ENCODE measurements at regions not wholly inside any gene's neighbourhood (a gene's known extent, or its start where the extent isn't known, plus 50 kb on each side); places are given as distances from the start of the nearest gene placed in this dataset.

DNA sequence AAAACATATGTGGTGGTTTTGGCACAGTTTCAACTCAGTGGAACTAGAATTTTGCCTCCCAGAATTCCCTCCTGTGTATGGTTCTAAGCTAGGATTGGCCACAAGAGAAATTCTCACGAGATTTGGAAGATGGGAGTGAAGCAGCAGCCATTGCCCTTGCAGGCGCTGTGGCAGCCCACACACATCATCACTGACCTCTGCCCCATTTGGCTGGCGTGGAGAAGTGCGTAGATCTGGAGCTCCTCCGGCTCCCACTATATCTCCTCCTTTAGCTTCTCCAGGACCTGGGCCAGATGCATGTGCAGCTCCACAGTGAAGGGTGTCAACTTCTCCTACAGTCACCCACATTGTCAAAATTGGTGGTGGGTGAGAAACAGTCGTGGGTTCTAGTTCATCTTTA, 199.6 kb downstream of the EFHB start:
- H3K4me1 ChIP-seq (ENCODE audit: insufficient read depth, insufficient read length) = no peaks in the 10 kb centered on the region
- no peak for TF ChIP-seq ZNF274 (IDR thresholded peaks at IDR 0.05; ENCODE audit: low read depth, low read length)
- no peak for TF ChIP-seq SUZ12 (IDR thresholded peaks at IDR 0.05; ENCODE audit: extremely low read depth, insufficient read depth, insufficient read length)
- no peak for TF ChIP-seq YY1 (IDR thresholded peaks at IDR 0.05; ENCODE audit: insufficient read depth, insufficient read length)
- no peaks in the 10 kb centered on the region for H3K27me3 ChIP-seq (ENCODE audit: insufficient read depth, insufficient read length)
- H3K36me3 ChIP-seq (ENCODE audit: insufficient read depth, insufficient read length, low read length) = no peaks in the 10 kb centered on the region
- no peaks in the 10 kb centered on the region for H3K9me3 ChIP-seq (ENCODE audit: insufficient read depth, low read length)
- no peak for DNase-seq (ENCODE audit: low read depth, low spot score)
- no peak overlapping the region for H3K4me3 ChIP-seq (ENCODE audit: insufficient read length, low read depth)
- H3K9ac ChIP-seq (ENCODE audit: insufficient read length, low read depth) = no peak overlapping the region

DNA sequence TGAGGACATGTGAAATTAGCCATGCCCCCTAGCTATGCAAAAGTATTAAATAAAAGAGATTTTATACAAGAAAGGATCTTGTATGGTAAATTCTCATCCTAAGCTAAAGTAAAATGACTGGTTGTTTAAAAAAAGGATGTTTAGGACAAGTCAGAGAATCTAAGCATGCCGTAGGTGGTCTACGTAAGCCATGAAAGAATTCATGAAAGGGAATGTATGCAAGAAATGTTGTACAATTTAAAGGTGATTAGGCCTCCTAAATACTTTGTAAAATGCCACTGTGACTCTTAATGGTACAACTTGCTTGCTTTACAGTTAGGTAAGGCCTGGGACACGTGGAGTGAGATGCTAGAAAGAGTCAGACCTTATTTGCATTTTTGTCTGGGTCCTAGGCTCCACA, 209.0 kb downstream of the EFHB start:
- Histone ChIP-seq H3K36me3 (ENCODE audit: insufficient read depth, insufficient read length, low read length) (no peaks in the 10 kb centered on the region), H3K4me1 (ENCODE audit: insufficient read depth, insufficient read length) (no peaks in the 10 kb centered on the region), H3K27me3 (ENCODE audit: insufficient read depth, insufficient read length) (no peaks in the 10 kb centered on the region), H3K9ac (ENCODE audit: insufficient read length, low read depth) (no peak overlapping the region), H3K9me3 (ENCODE audit: insufficient read depth, low read length) (peaks cover 20% of the 10 kb centered on the region), H3K4me3 (ENCODE audit: insufficient read length, low read depth) (no peak overlapping the region)
- DNase-seq (ENCODE audit: low read depth, low spot score) = no peak
- TF ChIP-seq YY1 (IDR thresholded peaks at IDR 0.05; ENCODE audit: insufficient read depth, insufficient read length) (no peak), SUZ12 (IDR thresholded peaks at IDR 0.05; ENCODE audit: extremely low read depth, insufficient read depth, insufficient read length) (no peak), ZNF274 (IDR thresholded peaks at IDR 0.05; ENCODE audit: low read depth, low read length) (no peak)

DNA sequence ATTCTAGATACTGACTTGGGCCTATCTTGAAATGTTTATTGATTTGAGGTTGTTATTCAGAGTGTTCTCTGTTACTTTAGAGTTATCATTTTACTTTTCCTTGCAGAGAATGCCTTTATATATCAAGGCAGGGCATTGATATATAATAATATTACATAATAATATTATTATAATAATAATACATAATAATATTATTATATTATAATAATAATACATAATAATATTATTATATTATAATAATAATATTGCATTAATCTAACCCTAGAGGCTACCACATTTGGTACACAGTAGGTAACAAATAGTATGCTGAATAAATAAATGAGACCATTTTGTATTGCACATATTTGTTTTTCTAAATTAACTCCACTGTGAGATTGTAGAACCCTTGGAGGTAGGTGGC, 216.3 kb downstream of the EFHB start:
- no peaks in the 10 kb centered on the region for H3K36me3 ChIP-seq (ENCODE audit: insufficient read depth, insufficient read length, low read length)
- no peak overlapping the region for H3K4me3 ChIP-seq (ENCODE audit: insufficient read length, low read depth)
- no peaks in the 10 kb centered on the region for H3K9me3 ChIP-seq (ENCODE audit: insufficient read depth, low read length)
- H3K4me1 ChIP-seq (ENCODE audit: insufficient read depth, insufficient read length) = no peaks in the 10 kb centered on the region
- DNase-seq (ENCODE audit: low read depth, low spot score) = no peak
- no peak overlapping the region for H3K9ac ChIP-seq (ENCODE audit: insufficient read length, low read depth)
- TF ChIP-seq YY1 (IDR thresholded peaks at IDR 0.05; ENCODE audit: insufficient read depth, insufficient read length) = no peak
- no peaks in the 10 kb centered on the region for H3K27me3 ChIP-seq (ENCODE audit: insufficient read depth, insufficient read length)

DNA sequence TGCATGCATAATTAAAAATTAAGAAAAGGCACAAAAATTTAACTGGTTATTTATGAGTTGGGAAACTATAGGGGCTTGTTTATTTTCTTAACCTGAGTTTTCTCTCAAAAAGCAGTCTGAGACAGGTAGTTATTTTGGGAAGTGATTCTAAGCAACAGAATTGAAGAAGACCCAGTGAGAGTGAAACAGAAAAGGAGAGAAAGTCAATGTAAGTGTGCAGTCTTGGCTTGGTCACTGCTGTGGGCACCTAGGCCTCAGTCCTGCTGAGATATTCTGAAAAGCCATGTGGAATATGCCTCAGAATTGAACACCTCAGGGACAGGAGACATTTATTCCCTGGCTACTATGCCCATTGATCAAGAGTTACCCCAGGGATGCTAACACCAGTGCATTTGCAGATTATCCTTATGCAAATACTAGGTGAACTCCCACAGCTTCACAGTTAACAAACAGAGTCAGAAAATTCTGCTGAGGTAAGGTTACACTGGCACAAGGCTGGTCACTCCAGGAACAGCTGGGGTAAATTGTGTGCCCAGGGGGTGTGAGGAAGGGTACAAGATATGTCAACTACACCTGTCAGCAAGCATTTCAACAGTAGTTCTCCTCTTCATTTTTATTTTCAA, 222.7 kb downstream of the EFHB start:
- H3K36me3 ChIP-seq (ENCODE audit: insufficient read depth, insufficient read length, low read length) = no peaks in the 10 kb centered on the region
- no peak overlapping the region for H3K9ac ChIP-seq (ENCODE audit: insufficient read length, low read depth)
- no peaks in the 10 kb centered on the region for H3K9me3 ChIP-seq (ENCODE audit: insufficient read depth, low read length)
- no peaks in the 10 kb centered on the region for H3K4me1 ChIP-seq (ENCODE audit: insufficient read depth, insufficient read length)
- H3K4me3 ChIP-seq (ENCODE audit: insufficient read length, low read depth) = no peak overlapping the region
- TF ChIP-seq SUZ12 (IDR thresholded peaks at IDR 0.05; ENCODE audit: extremely low read depth, insufficient read depth, insufficient read length) (no peak), YY1 (IDR thresholded peaks at IDR 0.05; ENCODE audit: insufficient read depth, insufficient read length) (no peak), ZNF274 (IDR thresholded peaks at IDR 0.05; ENCODE audit: low read depth, low read length) (no peak)
- no peak for DNase-seq (ENCODE audit: low read depth, low spot score)
- no peaks in the 10 kb centered on the region for H3K27me3 ChIP-seq (ENCODE audit: insufficient read depth, insufficient read length)

DNA sequence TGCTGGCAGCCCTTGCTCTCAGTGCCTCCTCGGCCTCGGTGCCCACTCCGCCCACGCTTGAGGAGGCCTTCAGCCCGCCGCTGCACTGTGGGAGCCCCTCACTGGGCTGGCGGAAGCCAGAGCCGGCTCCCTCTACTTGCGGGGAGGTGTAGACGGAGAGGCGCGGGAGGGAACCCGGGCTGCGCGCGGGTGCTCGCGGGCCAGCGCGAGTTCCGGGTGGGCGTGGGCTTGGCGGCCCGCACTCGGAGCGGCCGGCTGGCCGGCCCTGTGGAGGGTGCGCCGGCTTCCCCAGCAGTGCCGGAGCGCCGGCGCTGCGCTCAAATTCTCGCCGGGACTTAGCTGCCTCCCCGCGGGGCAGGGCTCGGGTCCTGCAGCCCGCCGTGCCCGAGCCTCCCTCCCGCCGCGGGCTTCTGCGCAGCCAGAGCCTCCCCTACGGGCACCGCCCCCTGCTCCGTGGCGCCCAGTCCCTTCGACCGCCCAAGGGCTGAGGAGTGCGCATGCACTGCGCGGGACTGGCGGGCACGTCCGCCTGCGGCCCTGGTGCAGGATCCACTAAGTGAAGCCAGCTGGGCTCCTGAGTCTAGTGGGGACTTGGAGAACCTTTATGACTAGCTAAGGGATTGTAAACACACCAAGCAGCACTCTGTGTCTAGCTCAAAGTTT, 231.5 kb downstream of the EFHB start:
- Histone ChIP-seq H3K4me1 (ENCODE audit: insufficient read depth, insufficient read length) (no peaks in the 10 kb centered on the region), H3K9ac (ENCODE audit: insufficient read length, low read depth) (no peak overlapping the region), H3K9me3 (ENCODE audit: insufficient read depth, low read length) (no peaks in the 10 kb centered on the region; the same call in 1 of the 2 replicates), H3K4me3 (ENCODE audit: insufficient read length, low read depth) (no peak overlapping the region), H3K36me3 (ENCODE audit: insufficient read depth, insufficient read length, low read length) (no peaks in the 10 kb centered on the region), H3K27me3 (ENCODE audit: insufficient read depth, insufficient read length) (no peaks in the 10 kb centered on the region)
- TF ChIP-seq SUZ12 (IDR thresholded peaks at IDR 0.05; ENCODE audit: extremely low read depth, insufficient read depth, insufficient read length) (no peak), ZNF274 (IDR thresholded peaks at IDR 0.05; ENCODE audit: low read depth, low read length) (no peak), YY1 (IDR thresholded peaks at IDR 0.05; ENCODE audit: insufficient read depth, insufficient read length) (no peak)
- no peak for DNase-seq (ENCODE audit: low read depth, low spot score)

DNA sequence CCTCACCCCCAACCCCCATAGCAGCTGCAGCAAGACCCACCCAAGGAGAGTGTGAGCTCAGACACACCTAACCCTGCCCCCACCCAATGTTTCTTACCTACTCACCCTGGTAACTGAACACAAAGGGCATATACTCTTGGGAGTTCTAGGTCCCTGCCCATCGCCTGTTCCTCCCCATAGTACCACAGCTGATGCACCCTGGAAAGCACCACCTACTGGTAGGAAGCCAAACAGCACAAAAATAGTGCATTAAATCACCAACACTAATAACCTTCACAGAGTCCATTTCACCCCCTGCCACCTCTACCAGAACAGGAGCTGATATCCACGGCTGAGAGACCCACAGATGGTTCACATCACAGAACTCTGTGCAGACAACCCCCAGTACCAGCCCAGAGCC, 245.2 kb downstream of the EFHB start:
- H3K9me3 ChIP-seq (ENCODE audit: insufficient read depth, low read length) = no peaks in the 10 kb centered on the region; the same call in 1 of the 2 replicates
- no peaks in the 10 kb centered on the region for H3K27me3 ChIP-seq (ENCODE audit: insufficient read depth, insufficient read length)
- TF ChIP-seq SUZ12 (IDR thresholded peaks at IDR 0.05; ENCODE audit: extremely low read depth, insufficient read depth, insufficient read length) = no peak
- no peak for TF ChIP-seq ZNF274 (IDR thresholded peaks at IDR 0.05; ENCODE audit: low read depth, low read length)
- no peak for TF ChIP-seq YY1 (IDR thresholded peaks at IDR 0.05; ENCODE audit: insufficient read depth, insufficient read length)
- no peaks in the 10 kb centered on the region for H3K36me3 ChIP-seq (ENCODE audit: insufficient read depth, insufficient read length, low read length)
- DNase-seq (ENCODE audit: low read depth, low spot score) = peak; percentile 43
- H3K9ac ChIP-seq (ENCODE audit: insufficient read length, low read depth) = no peak overlapping the region
- H3K4me1 ChIP-seq (ENCODE audit: insufficient read depth, insufficient read length) = peaks cover 3% of the 10 kb centered on the region
- H3K4me3 ChIP-seq (ENCODE audit: insufficient read length, low read depth) = no peak overlapping the region

DNA sequence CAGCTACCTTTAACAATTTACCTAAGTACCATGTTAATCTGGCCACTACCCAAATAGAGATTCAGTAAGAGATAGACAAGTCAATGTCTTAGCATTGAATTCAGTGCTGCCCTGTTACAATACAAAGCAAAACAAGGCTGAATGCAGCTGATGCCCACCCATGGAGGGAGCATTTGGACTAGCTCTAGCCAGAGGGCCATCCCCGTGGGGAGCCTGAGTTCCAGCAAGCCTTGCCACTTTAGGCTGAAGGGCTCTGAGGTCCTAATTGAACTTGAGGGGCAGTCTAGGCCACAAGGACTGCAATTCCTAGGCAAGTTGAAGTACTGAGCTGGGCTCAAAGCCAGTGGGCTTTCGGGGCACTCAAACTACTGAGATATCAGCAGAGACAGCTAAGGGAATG, 265.9 kb downstream of the EFHB start:
- H3K36me3 ChIP-seq (ENCODE audit: insufficient read depth, insufficient read length, low read length) = no peaks in the 10 kb centered on the region
- DNase-seq (ENCODE audit: low read depth, low spot score) = no peak
- no peak overlapping the region for H3K4me3 ChIP-seq (ENCODE audit: insufficient read length, low read depth)
- no peaks in the 10 kb centered on the region for H3K4me1 ChIP-seq (ENCODE audit: insufficient read depth, insufficient read length)
- H3K9ac ChIP-seq (ENCODE audit: insufficient read length, low read depth) = no peak overlapping the region
- TF ChIP-seq YY1 (IDR thresholded peaks at IDR 0.05; ENCODE audit: insufficient read depth, insufficient read length) = no peak
- TF ChIP-seq SUZ12 (IDR thresholded peaks at IDR 0.05; ENCODE audit: extremely low read depth, insufficient read depth, insufficient read length) = no peak
- no peak for TF ChIP-seq ZNF274 (IDR thresholded peaks at IDR 0.05; ENCODE audit: low read depth, low read length)
- H3K9me3 ChIP-seq (ENCODE audit: insufficient read depth, low read length) = no peaks in the 10 kb centered on the region
- H3K27me3 ChIP-seq (ENCODE audit: insufficient read depth, insufficient read length) = no peaks in the 10 kb centered on the region

Data from NT2/D1 (cell line).